ENCODE measurements at regions not wholly inside any gene's neighbourhood (a gene's known extent, or its start where the extent isn't known, plus 50 kb on each side); places are given as distances from the start of the nearest gene placed in this dataset.

DNA sequence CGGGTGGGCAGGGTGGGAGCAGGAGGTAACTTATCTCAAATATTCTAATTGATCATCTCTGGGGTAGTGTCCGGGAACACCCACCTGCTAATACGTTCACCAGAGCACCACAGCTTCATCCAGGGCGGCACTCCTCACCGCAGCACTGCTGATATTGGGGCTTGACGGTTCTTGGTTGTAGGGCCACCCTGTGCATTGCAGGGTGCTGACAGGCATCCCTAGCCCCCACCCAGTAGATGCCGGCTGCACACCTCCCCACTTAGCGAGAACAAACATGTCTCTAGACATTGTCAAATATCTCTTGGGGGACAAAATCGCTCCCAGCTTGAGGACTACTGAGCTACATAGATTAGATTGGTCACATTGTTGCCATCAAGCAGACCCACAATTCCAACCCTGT, 73.9 kb upstream of the WASF3 start:
- Mint-ChIP-seq H3K27ac (ENCODE audit: unreplicated experiment) (no peak overlapping the region), H3K4me3 (ENCODE audit: unreplicated experiment) (no peak overlapping the region), H3K36me3 (ENCODE audit: low read depth, unreplicated experiment) (no peaks in the 10 kb centered on the region), H3K4me1 (ENCODE audit: unreplicated experiment) (peaks cover 4% of the 10 kb centered on the region), H3K27me3 (ENCODE audit: unreplicated experiment) (peaks cover 2% of the 10 kb centered on the region), H3K9me3 (ENCODE audit: unreplicated experiment) (no peaks in the 10 kb centered on the region)
- TF ChIP-seq, protein P1, sequence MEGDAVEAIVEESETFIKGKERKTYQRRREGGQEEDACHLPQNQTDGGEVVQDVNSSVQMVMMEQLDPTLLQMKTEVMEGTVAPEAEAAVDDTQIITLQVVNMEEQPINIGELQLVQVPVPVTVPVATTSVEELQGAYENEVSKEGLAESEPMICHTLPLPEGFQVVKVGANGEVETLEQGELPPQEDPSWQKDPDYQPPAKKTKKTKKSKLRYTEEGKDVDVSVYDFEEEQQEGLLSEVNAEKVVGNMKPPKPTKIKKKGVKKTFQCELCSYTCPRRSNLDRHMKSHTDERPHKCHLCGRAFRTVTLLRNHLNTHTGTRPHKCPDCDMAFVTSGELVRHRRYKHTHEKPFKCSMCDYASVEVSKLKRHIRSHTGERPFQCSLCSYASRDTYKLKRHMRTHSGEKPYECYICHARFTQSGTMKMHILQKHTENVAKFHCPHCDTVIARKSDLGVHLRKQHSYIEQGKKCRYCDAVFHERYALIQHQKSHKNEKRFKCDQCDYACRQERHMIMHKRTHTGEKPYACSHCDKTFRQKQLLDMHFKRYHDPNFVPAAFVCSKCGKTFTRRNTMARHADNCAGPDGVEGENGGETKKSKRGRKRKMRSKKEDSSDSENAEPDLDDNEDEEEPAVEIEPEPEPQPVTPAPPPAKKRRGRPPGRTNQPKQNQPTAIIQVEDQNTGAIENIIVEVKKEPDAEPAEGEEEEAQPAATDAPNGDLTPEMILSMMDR (IDR thresholded peaks at IDR 0.05; ENCODE audit: unreplicated experiment) = no peak
- DNase-seq (ENCODE audit: low spot score) = no peak

DNA sequence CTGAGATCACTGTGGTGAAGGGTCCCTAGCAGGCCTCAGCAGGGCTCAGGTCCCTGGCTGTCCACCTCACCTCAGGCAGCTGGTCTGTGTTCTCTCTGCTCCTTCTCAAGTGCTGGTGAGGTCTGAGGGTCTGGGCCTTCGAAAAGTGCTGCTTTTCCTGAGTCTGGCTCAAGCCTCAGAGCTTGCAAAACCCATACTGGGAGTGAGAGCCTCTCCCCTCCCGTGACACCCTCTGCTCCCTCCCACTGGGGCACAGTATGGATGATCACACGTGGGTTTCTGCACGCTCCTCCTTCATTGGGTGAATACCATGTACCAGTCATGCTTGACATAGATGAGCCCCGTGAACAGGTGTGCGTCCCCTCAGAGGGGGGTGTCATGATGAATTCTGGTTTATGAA, 73.3 kb upstream of the WASF3 start:
- Mint-ChIP-seq H3K9me3 (ENCODE audit: unreplicated experiment) (no peaks in the 10 kb centered on the region), H3K27me3 (ENCODE audit: unreplicated experiment) (peaks cover 2% of the 10 kb centered on the region), H3K4me3 (ENCODE audit: unreplicated experiment) (no peak overlapping the region), H3K4me1 (ENCODE audit: unreplicated experiment) (peaks cover 4% of the 10 kb centered on the region), H3K36me3 (ENCODE audit: low read depth, unreplicated experiment) (no peaks in the 10 kb centered on the region), H3K27ac (ENCODE audit: unreplicated experiment) (no peak overlapping the region)
- DNase-seq (ENCODE audit: low spot score) = no peak
- TF ChIP-seq, protein P1 (IDR thresholded peaks at IDR 0.05; ENCODE audit: unreplicated experiment) = no peak

DNA sequence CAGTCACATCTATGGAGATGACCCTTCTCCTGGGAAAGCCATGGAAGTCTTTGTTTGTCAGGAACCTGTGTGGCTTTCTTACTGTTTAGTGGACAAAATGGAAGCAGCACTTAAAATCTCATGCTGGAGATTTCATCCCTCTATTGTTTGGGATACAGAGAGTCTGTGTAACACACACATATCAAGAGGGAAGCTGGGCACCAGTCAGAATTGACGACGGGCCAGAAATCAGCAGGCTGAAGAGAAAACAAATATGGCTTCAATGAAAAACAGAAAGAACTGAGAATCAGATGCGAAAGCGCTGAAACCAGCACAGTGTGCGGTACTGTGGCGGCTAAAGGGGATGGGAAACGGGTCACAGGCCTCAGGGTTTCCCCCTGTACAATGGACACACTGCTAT, 72.2 kb upstream of the WASF3 start:
- H3K27ac Mint-ChIP-seq (ENCODE audit: unreplicated experiment) = no peak overlapping the region

DNA sequence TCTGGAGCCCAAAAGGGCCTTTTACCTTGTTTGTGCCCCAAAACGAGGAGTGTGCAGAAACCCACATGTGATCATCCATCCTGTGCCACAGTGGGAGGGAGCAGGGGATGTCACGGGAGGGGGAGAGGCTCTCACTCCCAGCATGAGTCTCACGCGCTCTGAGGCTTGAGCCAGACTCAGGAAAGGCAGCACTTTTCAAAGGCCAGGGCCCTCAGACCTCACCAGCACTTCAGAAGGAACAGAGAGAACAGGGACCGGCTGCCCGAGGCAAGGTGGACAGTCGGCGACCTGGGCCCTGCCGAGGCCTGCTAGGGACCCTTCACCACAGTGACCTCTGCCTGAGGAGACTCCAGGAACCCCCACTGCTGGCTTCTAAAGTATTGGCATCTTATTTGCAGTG, 71.7 kb upstream of the WASF3 start:
- DNase-seq (ENCODE audit: low spot score) = no peak
- TF ChIP-seq, protein P1 (IDR thresholded peaks at IDR 0.05; ENCODE audit: unreplicated experiment) = no peak
- H3K27ac Mint-ChIP-seq (ENCODE audit: unreplicated experiment) = no peak overlapping the region
- H3K9me3 Mint-ChIP-seq (ENCODE audit: unreplicated experiment) = no peaks in the 10 kb centered on the region
- no peaks in the 10 kb centered on the region for H3K27me3 Mint-ChIP-seq (ENCODE audit: unreplicated experiment)
- no peak overlapping the region for H3K4me3 Mint-ChIP-seq (ENCODE audit: unreplicated experiment)
- peaks cover 4% of the 10 kb centered on the region for H3K4me1 Mint-ChIP-seq (ENCODE audit: unreplicated experiment)
- H3K36me3 Mint-ChIP-seq (ENCODE audit: low read depth, unreplicated experiment) = no peaks in the 10 kb centered on the region

More for the DNA sequence above, 72.2 kb upstream of the WASF3 start:
- peaks cover 4% of the 10 kb centered on the region for H3K4me1 Mint-ChIP-seq (ENCODE audit: unreplicated experiment)
- TF ChIP-seq, protein P1 (IDR thresholded peaks at IDR 0.05; ENCODE audit: unreplicated experiment) = no peak
- no peaks in the 10 kb centered on the region for H3K27me3 Mint-ChIP-seq (ENCODE audit: unreplicated experiment)
- no peak overlapping the region for H3K4me3 Mint-ChIP-seq (ENCODE audit: unreplicated experiment)
- no peak for DNase-seq (ENCODE audit: low spot score)
- no peaks in the 10 kb centered on the region for H3K36me3 Mint-ChIP-seq (ENCODE audit: low read depth, unreplicated experiment)
- H3K9me3 Mint-ChIP-seq (ENCODE audit: unreplicated experiment) = no peaks in the 10 kb centered on the region

DNA sequence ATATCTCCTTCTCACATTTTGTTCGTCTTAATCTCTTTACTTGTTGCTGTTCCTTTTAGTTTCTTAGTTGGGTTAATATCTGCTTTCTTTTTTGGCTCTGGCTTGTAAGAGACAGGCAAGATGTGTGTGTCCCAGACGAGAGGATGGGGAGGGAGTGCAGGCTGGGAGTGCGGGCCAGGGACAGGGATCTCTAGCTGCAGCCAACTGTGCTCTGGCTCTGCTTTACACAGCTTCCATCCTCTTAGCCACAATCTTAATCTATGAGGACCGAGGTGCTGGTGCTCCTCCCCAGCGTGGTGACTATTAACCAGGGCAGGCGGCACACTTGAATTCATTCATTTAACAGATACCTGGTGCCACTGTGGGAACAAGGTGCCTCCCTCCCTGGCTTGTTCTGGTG, 70.9 kb upstream of the WASF3 start:
- Mint-ChIP-seq H3K27ac (ENCODE audit: unreplicated experiment) (no peak overlapping the region), H3K4me3 (ENCODE audit: unreplicated experiment) (no peak overlapping the region), H3K27me3 (ENCODE audit: unreplicated experiment) (no peaks in the 10 kb centered on the region), H3K4me1 (ENCODE audit: unreplicated experiment) (peaks cover 4% of the 10 kb centered on the region), H3K9me3 (ENCODE audit: unreplicated experiment) (no peaks in the 10 kb centered on the region), H3K36me3 (ENCODE audit: low read depth, unreplicated experiment) (no peaks in the 10 kb centered on the region)
- TF ChIP-seq, protein P1 (IDR thresholded peaks at IDR 0.05; ENCODE audit: unreplicated experiment) = no peak
- no peak for DNase-seq (ENCODE audit: low spot score)
